ENCODE measurements at regions not wholly inside any gene's neighbourhood (a gene's known extent, or its start where the extent isn't known, plus 50 kb on each side); places are given as distances from the start of the nearest gene placed in this dataset.
"Not testable (repeated sequence)": the region's sequence is repeated elsewhere in the genome, so short reads cannot be mapped to it uniquely, and the experiment has no call there.

DNA sequence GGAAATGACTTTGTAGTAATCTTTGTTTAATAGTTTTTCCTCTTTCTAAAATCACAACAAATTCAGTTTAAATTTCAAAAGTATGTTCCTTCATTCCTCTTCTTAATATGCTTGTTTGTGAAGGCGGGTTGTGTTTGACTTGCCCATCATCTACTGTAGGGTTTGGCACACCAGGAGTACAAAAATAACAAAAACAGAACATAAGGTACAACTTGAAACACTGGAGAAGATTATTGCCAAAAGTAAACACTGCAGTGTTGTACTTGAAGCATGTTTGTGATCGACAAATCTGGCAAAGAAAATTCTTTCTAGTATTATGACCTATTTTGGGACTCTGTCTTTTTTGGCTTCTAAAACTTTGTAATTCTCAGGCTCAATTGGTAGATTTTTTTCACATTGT lies 518.6 kb downstream of the SLITRK5 start:
- H3K4me1 ChIP-seq (ENCODE audit: insufficient read depth, low read length): no peaks in the 10 kb centered on the region
- H3K9ac ChIP-seq (ENCODE audit: low read depth, low read length): no peak overlapping the region
- H3K36me3 ChIP-seq (ENCODE audit: insufficient read depth, low read length): no peaks in the 10 kb centered on the region
- H3K9me3 ChIP-seq (ENCODE audit: control insufficient read depth, insufficient read depth, low read length): no peaks in the 10 kb centered on the region

DNA sequence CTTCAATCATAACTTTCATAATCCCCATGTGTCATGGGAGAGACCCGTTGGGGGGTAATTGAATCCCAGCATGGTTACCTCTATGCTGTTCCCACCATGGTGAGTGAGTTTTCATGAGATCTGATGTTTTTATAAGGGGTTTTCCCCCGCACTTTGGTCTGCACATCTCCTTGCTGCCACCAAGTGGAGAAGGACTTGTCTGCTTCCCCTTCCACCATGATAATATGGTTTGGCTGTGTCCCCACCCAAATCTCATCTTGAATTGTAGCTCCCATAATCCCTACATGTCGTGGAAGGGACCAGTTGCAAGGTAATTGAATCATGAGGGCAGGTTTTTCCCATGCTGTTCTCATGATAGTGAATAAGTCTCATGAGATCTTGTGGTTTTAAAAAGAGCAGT lies 524.9 kb downstream of the SLITRK5 start:
- H3K9me3 ChIP-seq (ENCODE audit: control insufficient read depth, insufficient read depth, low read length): no peaks in the 10 kb centered on the region; the same call in 1 of the 2 replicates
- no peak overlapping the region for H3K9ac ChIP-seq (ENCODE audit: low read depth, low read length)
- no peaks in the 10 kb centered on the region for H3K36me3 ChIP-seq (ENCODE audit: insufficient read depth, low read length)
- H3K4me1 ChIP-seq (ENCODE audit: insufficient read depth, low read length): no peaks in the 10 kb centered on the region

DNA sequence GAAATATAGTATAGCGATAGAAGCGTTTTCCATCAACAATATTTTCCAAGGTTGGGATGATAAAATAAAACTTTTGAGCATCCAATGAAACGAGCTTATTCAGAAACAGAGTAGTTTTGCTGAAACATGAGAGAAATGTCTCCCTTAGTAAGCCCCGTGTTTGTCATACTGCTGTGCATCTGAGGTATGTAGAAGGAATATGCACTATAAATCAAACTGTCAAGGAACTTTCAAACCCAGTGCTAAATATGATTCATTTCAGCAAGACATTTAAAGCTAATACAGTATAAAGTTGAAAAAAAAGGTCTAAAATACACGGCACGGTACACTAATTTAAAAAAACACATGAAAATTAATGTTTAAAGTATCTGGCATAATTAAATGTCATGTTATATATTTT lies 546.2 kb downstream of the SLITRK5 start:
- Histone ChIP-seq H3K4me1 (ENCODE audit: insufficient read depth, low read length) (no peaks in the 10 kb centered on the region), H3K9ac (ENCODE audit: low read depth, low read length) (no peak overlapping the region), H3K36me3 (ENCODE audit: insufficient read depth, low read length) (no peaks in the 10 kb centered on the region), H3K9me3 (ENCODE audit: control insufficient read depth, insufficient read depth, low read length) (no peaks in the 10 kb centered on the region)

DNA sequence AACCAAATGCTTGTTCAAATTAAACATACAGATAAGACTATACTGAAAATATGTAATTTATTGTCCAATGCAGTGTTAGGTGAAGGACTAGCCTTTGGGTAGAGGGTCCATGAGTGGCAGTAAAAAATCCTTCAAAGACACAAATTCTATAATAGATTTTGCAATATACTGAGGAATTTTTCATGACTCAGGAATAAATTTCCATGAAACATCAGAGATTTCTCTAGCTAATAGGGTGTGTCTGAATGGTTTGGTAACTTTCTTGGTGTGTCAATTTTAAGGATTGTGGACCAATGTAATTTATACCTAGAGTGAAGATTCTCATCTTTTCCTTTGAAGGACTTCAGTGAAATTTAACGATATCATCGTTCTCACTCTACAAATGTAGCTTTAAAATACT lies 546.7 kb downstream of the SLITRK5 start:
- H3K9ac ChIP-seq (ENCODE audit: low read depth, low read length): no peak overlapping the region
- no peaks in the 10 kb centered on the region for H3K4me1 ChIP-seq (ENCODE audit: insufficient read depth, low read length)
- no peaks in the 10 kb centered on the region for H3K9me3 ChIP-seq (ENCODE audit: control insufficient read depth, insufficient read depth, low read length)
- no peaks in the 10 kb centered on the region for H3K36me3 ChIP-seq (ENCODE audit: insufficient read depth, low read length)

DNA sequence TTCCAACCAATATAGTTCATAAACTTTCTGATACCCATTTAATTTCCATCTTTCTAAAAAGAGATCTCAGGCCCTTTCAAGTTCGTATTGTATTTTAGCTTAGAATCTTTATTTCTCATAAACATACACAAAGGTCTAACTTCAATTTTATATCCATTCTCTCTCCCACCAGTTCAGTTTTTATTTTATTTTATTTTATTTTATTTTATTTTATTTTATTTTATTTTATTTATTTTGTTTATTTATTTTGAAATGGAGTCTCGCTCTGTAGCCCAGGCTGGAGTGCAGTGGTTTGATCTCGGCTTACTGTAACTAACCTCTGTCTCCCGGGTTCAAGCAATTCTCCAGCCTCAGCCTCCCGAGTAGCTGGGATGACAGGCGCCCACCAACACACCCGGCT lies 552.8 kb downstream of the SLITRK5 start:
- H3K9me3 ChIP-seq (ENCODE audit: control insufficient read depth, insufficient read depth, low read length): no peaks in the 10 kb centered on the region
- H3K4me1 ChIP-seq (ENCODE audit: insufficient read depth, low read length): no peaks in the 10 kb centered on the region
- no peaks in the 10 kb centered on the region for H3K36me3 ChIP-seq (ENCODE audit: insufficient read depth, low read length)
- no peak overlapping the region for H3K9ac ChIP-seq (ENCODE audit: low read depth, low read length)

DNA sequence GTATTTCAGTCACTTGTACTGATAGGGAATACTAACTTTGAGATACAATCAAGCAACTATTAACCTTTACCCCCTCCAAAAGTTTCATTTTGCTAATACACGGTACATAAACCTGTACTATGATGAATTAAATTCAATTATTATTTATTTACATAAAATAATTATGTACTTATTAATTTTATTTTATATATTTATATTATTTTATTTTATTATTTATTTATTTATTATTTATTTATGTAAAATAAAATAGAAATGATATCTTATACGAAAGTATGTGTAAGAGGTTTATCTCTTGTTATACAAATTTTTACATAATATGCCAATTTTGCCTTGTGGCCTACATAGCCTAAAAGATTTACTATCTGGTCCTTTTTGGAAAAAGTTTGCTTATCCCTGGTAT lies 564.3 kb downstream of the SLITRK5 start:
- Histone ChIP-seq H3K36me3 (ENCODE audit: insufficient read depth, low read length) (no peaks in the 10 kb centered on the region), H3K9ac (ENCODE audit: low read depth, low read length) (no peak overlapping the region), H3K9me3 (ENCODE audit: control insufficient read depth, insufficient read depth, low read length) (no peaks in the 10 kb centered on the region), H3K4me1 (ENCODE audit: insufficient read depth, low read length) (no peaks in the 10 kb centered on the region)

DNA sequence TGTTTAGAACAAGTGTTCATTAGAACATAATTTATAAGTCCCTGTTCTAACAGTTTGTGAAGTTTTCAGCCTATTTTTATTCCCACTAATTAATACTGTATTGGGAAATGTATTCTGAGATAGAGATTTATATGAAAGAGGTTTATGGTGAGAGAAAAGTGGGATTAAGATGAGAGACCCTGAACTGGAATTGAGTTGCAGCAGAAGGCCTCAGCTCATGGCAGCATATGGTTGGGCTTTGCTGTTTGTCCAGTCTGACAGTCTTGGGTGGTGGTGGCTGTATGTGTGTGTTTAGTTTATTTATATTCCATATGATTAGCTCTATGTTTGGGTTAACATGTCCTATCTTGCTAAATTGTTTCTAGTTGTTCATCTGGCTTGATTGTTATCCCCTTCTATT lies 575.1 kb downstream of the SLITRK5 start:
- H3K4me1 ChIP-seq (ENCODE audit: insufficient read depth, low read length): peaks cover 3% of the 10 kb centered on the region; the same call in 1 of the 2 replicates
- no peak overlapping the region for H3K9ac ChIP-seq (ENCODE audit: low read depth, low read length)
- no peaks in the 10 kb centered on the region for H3K36me3 ChIP-seq (ENCODE audit: insufficient read depth, low read length)
- no peaks in the 10 kb centered on the region for H3K9me3 ChIP-seq (ENCODE audit: control insufficient read depth, insufficient read depth, low read length)

DNA sequence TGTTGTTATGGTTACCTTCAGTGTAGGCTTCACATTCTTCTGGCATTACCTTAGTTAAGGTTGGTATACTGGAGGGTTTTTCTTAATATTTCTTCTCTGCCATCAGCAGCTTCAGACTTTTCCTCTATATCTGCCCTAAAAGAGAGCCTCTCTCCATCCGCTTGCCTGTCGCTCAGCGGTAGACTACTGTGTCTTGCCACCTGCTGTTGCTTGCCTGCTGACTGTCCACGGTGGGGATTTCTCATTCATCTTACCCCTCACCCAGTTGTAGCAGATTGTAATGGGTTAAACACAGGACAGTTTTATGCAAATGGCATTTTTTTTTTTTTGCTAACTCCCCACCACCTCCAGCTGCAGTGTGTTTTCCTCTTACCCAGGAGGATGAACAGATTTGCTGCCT lies 577.2 kb downstream of the SLITRK5 start:
- H3K9ac ChIP-seq (ENCODE audit: low read depth, low read length): no peak overlapping the region
- H3K9me3 ChIP-seq (ENCODE audit: control insufficient read depth, insufficient read depth, low read length): no peaks in the 10 kb centered on the region
- H3K4me1 ChIP-seq (ENCODE audit: insufficient read depth, low read length): peaks cover 3% of the 10 kb centered on the region; the same call in 1 of the 2 replicates
- no peaks in the 10 kb centered on the region for H3K36me3 ChIP-seq (ENCODE audit: insufficient read depth, low read length)

DNA sequence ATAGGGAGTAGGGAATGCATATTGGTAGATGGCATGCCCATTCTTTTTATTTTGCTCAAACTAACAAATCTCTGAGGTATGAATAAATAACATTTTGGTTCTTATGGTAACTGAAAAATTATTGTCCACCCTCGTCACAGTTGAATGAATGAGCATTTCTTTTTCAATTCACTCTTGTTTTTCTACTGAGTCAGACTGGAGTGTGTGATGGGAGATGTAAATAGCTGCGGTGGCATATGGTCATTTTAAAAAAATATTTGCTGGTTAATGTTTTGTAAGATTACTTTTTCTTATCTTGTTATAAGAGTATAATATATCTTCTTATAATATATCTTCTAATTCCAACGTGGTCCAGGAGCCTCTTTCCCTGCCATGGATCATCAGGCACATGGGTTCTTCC lies 586.5 kb downstream of the SLITRK5 start:
- no peaks in the 10 kb centered on the region for H3K4me1 ChIP-seq (ENCODE audit: insufficient read depth, low read length)
- no peak overlapping the region for H3K9ac ChIP-seq (ENCODE audit: low read depth, low read length)
- H3K36me3 ChIP-seq (ENCODE audit: insufficient read depth, low read length): no peaks in the 10 kb centered on the region
- H3K9me3 ChIP-seq (ENCODE audit: control insufficient read depth, insufficient read depth, low read length): no peaks in the 10 kb centered on the region

DNA sequence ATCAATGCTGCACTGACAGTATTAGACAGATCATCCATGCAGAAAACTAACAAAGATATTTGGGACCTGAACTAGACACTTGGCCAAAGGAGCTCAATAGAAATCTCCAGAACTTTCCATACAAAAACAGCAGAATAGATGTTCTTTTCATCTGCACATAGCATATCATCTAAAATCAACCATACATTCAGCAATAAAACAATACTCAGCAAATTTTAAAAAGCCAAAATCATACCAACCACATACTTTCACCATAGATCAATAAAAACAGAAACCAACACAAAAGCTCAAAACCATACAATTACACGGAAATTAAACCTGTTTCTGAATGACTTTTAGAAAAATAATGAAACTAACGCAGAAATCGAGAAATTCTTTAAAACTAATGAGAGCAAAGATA lies 592.6 kb downstream of the SLITRK5 start:
- H3K9ac ChIP-seq (ENCODE audit: low read depth, low read length): no peak overlapping the region
- no peaks in the 10 kb centered on the region; the same call in 1 of the 2 replicates for H3K4me1 ChIP-seq (ENCODE audit: insufficient read depth, low read length)
- no peaks in the 10 kb centered on the region for H3K9me3 ChIP-seq (ENCODE audit: control insufficient read depth, insufficient read depth, low read length)
- no peaks in the 10 kb centered on the region for H3K36me3 ChIP-seq (ENCODE audit: insufficient read depth, low read length)

DNA sequence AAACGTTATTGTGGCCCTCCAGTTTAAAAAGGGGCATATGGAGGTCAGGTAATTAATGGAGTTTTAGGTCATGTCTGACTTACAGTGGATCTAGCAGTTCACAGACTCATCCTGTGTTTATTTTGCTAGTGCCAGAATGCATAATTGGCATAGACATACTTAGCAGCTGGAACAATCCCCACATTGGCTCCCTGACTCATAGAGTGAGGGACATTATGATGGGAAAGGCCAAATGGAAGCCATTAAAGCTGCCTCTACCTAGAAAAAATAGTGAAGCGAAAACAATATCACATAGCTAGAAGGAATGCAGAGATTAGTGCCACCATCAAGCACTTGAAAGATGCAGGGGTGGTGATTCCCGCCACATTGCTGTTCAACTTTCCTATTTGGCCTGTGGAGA lies 610.7 kb downstream of the SLITRK5 start:
- Histone ChIP-seq H3K9me3 (ENCODE audit: control insufficient read depth, insufficient read depth, low read length) (peaks cover 8% of the 10 kb centered on the region), H3K36me3 (ENCODE audit: insufficient read depth, low read length) (no peaks in the 10 kb centered on the region), H3K9ac (ENCODE audit: low read depth, low read length) (no peak overlapping the region)

DNA sequence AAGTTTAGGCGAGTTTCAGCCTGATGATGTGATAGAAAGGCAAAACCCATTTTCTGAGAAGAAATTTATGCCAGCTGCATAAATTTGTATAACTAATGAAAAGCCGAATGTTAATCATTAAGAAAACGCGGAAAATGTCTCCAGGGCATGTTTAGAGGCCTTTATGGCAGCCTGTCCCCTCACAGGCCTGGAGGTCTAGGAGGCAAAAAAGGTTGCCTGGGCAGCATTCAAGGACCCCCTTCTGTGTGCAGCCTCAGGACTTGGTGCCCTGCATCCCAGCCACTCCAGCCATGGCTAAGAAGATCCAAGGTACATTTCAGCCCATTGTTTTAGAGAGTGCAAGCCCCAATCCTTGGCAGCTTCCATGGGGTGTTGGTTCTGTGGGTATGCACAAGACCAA lies 614.2 kb downstream of the SLITRK5 start:
- Histone ChIP-seq H3K9me3 (ENCODE audit: control insufficient read depth, insufficient read depth, low read length) (peaks cover 8% of the 10 kb centered on the region), H3K9ac (ENCODE audit: low read depth, low read length) (no peak overlapping the region), H3K36me3 (ENCODE audit: insufficient read depth, low read length) (no peaks in the 10 kb centered on the region), H3K4me1 (ENCODE audit: insufficient read depth, low read length) (no peaks in the 10 kb centered on the region)

More for the DNA sequence above, 610.7 kb downstream of the SLITRK5 start:
- H3K4me1 ChIP-seq (ENCODE audit: insufficient read depth, low read length): no peaks in the 10 kb centered on the region

DNA sequence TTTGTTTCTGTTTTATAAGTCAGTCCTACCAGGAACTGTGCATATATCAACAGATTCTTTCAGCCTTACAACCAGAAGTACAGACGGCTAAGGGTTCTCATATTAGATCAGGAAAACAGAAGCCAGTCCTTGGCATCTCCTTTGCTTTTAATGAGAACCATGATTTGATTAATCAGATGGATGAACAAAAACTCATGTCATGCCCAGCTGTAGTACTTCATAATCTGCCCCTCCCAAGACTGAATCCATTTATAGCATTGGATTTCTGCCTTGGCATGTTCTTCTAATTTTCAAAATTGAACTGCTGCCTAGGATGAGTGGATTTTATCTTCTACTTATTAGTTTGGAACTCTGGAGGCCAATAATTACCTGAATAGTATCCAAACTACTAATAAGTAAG lies 617.2 kb downstream of the SLITRK5 start:
- H3K4me1 ChIP-seq (ENCODE audit: insufficient read depth, low read length): no peaks in the 10 kb centered on the region
- H3K36me3 ChIP-seq (ENCODE audit: insufficient read depth, low read length): no peaks in the 10 kb centered on the region
- H3K9me3 ChIP-seq (ENCODE audit: control insufficient read depth, insufficient read depth, low read length): peaks cover 8% of the 10 kb centered on the region
- no peak overlapping the region for H3K9ac ChIP-seq (ENCODE audit: low read depth, low read length)

DNA sequence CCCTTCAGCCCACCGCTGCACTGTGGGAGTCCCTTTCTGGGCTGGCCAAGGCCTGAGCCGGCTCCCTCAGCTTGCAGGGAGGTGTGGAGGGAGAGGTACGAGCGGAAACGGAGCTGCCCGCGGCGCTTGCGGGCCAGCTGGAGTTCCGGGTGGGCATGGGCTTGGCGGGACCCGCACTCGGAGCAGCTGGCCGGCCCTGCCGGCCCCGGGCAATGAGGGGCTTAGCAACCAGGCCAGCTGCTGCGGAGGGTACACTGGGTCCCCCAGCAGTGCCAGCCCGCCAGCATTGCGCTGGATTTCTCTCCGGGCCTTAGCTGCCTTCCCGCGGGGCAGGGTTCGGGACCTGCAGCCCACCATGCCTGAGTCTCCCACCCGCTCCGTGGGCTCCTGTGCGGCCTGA lies 620.6 kb downstream of the SLITRK5 start:
- H3K9me3 ChIP-seq (ENCODE audit: control insufficient read depth, insufficient read depth, low read length); H3K9ac ChIP-seq (ENCODE audit: low read depth, low read length); H3K36me3 ChIP-seq (ENCODE audit: insufficient read depth, low read length); H3K4me1 ChIP-seq (ENCODE audit: insufficient read depth, low read length): not testable (repeated sequence)

DNA sequence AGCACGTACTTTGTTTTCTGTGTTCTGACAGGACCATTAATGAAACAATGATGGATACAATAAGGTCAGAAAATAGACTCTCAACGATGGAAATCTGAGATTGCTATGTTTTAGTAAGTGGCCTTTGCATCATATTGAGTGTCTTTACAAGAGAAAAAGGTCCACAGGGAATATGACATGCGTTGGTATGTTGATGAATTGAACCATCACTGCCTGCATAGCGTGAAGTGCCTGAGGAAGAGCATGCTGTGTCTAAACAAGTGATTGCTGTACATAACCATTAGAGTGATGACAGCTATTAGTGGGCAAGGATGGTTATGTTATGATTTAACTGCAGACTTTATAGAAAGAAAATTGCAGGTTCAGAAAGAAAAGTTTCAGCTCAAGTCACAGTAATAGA lies 623.2 kb downstream of the SLITRK5 start:
- H3K4me1 ChIP-seq (ENCODE audit: insufficient read depth, low read length): no peaks in the 10 kb centered on the region
- no peak overlapping the region for H3K9ac ChIP-seq (ENCODE audit: low read depth, low read length)
- H3K9me3 ChIP-seq (ENCODE audit: control insufficient read depth, insufficient read depth, low read length): no peaks in the 10 kb centered on the region
- H3K36me3 ChIP-seq (ENCODE audit: insufficient read depth, low read length): no peaks in the 10 kb centered on the region

DNA sequence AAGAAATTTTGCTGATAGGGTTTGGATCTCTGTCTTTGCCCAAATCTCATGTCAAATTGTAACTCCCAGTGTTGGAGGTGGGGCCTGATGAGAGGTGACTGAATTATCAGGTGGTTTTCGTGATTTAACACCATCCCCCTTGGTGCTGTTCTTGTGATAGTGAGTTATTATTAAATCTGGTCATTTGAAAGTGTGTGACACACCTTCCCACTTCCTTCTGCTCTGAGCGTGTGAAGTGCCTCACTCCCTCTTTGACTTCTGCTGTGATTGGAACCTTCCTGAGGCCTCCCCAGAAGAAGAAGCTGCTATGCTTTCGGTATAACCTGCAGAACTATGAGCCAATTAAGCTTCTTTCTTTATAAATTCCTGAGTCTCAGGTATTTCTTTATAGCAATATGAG lies 632.0 kb downstream of the SLITRK5 start:
- H3K36me3 ChIP-seq (ENCODE audit: insufficient read depth, low read length): no peaks in the 10 kb centered on the region; the same call in 1 of the 2 replicates
- no peak overlapping the region for H3K9ac ChIP-seq (ENCODE audit: low read depth, low read length)
- peaks cover 6% of the 10 kb centered on the region; the same call in 1 of the 2 replicates for H3K9me3 ChIP-seq (ENCODE audit: control insufficient read depth, insufficient read depth, low read length)
- no peaks in the 10 kb centered on the region for H3K4me1 ChIP-seq (ENCODE audit: insufficient read depth, low read length)

Data from ES-I3 (cell line).